ENCODE measurements at regions not wholly inside any gene's neighbourhood (a gene's known extent, or its start where the extent isn't known, plus 50 kb on each side); places are given as distances from the start of the nearest gene placed in this dataset.

DNA sequence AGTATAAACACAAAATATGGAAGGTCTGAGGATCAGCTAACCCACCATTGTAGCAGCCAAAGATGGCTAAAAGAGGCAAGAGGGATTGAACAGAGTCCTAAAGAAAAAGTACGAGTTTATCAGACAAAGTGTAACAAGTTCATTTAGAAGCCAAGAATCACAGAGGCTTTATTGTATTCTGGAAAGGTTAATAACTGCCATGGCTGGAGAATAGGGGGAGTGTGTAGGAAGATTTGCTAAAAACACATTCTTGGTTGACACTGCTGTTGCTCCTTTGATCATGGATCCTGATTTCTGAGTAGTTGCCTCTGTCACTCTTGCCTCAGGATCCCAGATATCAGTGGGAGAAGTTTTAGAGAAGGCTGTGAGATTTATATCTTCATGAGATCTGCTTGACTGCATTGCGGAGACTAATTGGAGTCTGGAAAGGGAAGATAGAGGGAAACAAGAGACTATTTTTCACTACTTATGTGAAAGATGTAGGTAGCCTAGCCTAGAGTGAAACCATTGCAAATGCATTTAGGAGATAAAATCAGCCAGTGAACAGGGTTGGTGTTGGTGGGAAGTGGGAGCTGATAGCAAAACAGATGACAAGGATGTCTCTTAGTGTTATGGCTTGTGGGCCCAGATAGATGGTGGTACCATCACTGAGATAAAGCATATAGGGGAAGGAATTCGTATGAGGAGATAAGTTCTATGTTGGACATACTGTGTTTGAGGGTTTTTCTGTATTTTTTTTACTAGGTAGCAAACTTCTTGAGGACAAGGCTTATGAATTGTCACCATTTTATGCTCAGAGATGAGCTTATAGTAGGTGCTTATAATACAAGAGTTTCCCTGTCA, 402.9 kb upstream of the PDE3A start:
- no peak for DNase-seq

DNA sequence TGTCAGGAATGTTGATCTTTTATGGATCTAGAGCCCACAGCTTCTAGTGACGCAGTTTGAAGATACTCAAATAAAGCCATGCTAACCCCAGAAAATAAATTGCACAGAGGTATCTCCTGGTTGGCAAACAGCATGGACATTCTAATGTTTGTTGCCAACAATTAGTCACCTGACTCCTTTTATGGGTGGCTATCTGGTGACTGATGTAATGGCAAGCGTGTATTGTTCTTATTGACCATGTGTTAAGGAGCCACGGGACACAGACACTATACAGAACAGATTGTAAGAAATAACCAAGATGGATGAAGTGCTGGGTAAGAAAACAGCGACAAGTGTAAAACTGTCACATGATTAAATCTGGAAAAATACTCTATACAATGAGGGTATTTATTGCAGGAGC, 401.3 kb upstream of the PDE3A start:
- no peak for DNase-seq

DNA sequence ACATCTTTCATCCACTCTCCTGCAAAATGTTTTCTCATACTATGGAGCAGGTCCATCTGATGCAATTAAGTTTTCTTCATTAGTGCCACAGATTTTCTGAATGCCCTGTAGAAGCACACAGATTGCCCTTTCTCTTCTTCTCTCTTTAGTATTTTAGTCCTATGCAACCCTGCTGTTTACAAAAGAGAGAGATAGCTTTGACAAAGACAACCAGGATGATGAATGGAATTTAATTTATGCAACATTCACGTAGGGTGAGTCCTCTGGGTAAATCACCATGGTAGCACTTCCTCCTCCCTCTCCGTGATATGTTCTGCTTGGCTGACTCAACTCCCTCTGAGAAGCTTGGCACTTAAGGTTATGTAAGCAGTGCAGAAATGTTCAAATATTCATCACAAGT, 400.9 kb upstream of the PDE3A start:
- no peak for DNase-seq

DNA sequence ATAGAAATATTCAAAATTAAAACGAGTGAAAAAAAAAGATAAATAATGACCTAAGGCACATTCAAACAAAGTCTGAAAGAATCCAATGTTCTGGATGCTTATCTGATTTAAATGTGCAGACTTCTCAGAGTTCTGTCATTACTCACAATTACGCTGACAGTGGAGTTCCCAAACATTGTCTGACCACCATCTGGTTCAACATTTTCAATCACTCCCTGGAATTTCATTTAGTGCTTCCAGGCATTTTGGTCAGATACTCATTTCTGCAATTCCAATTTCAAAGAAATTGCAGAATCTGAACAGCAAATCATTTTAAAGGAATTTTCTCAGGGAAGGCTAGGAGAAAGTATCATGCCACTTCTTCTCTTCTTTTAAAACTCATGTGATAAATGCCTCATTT, 398.2 kb upstream of the PDE3A start:
- DNase-seq, result no peak

DNA sequence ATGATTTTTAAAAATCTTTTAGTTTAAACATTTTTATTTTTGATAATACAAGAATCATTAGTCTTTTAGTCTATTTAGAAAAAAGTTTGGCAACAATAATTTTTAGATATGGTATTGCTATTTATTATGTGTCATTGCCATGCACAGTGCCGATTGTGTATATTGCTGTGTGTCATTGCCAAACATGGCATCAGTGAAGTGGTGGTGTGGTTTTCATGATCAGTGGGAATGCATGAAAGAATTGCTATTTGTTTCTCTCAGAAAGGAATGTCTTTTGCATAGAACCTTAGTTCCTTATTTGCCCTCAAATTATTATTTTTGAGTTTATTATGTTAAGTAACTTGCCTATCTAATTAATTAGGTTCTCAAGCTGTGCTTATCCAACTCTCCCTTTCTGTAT, 397.5 kb upstream of the PDE3A start:
- no peak for DNase-seq

DNA sequence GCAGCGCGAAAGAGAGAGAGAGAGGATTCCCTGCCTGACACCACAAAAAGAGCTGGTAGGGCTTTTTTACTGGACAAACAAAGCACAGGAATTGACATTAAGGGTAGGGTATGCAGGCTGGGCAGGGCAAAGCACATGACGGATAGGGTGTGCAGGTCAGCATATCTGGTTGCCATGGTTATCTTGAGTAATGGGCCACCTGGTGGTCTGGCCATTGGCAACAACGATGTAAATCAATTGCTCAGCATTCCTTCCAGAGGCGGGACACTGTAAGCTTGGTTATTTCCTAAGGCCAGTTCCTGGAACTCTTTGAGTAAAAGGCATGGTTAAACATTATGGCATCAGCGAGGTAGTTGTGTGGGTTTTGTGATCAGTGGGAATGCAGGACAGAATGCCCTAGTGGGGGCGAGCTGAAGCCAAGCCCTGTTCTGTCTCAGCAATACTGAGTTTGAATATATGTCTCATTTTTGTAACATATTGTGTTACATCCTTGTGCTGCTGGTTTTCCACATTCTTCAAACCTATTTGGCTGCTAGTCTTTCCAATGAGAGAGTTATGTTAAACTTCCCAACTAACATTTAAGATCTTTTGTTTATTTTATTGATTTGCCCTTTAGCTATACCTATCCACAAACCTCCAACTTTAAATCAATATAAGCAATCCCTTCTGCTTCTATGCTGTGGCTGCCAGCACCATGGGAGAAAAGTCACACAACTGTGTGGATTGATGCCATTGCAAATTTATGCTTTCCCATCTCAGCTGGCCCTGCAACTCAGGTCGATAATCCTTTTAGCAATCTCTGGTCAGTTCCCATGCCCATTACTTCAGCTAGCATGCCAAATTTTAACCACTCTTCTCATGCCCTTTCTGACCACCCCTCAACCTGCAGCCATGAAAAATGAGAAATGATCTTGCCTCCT, 396.7 kb upstream of the PDE3A start:
- DNase-seq, result no peak

DNA sequence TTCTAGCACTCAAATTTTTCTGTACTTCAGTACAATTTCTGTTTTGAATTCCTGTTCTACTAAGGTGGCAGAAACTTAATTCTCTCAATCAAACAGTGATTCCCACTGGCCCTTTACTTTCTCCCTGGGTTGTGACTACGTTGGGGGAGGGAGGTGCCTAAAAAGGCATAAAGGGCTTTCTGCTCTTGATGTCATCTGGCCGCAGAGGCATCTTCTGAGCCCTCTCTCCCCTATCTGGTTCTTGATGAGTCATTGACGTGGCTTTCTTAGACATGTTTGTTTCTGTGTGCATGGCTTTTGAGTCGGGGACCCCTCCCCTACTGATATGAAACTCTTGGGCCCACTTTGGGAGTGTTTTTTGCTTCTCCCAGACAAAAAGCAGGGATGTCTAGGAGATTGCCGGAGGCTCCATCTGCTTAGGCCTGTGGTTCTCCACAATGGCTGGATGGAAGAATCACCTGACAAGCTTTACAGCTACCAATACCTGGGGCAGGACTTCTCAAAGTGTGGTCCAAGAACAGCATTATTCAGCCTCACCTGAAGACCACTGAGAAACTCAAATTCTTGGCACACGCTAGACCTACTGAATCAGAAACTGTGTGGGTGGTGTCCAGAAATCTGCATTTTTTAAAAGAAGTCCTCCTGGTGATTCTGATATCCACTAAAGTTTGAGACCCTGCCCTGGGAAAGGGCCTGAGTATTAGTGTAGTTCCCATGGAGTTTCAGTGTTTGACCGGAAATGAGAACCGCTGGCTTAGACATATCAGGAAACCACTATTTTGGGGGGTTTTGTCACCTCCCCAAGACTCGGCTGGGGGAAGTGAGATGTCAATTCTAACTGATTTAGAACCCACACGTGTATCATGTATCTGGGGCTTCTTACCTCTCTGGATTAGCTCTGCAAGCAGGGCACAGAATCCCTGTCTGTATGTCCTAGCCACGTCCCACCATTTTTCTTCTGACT, 395.7 kb upstream of the PDE3A start:
- DNase-seq, result no peak

DNA sequence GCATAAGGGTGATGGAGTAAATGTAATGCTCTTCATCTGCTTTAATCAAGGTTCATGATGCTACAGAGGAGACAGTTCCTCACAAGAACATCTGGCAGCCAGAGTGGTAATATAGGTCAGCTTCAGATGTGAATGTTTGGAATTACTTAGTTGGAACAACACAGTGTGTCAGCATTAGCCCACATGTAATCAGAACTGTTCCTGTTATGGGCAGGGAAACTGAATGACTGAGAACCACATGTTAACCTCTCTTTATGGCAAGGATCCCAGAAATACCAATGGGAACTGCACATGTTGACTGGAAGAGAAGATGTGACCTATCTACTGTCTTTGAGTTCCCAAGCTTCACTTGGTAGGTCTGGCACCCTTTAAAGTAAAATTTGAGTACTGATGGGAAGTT, 390.1 kb upstream of the PDE3A start:
- DNase-seq, result no peak

DNA sequence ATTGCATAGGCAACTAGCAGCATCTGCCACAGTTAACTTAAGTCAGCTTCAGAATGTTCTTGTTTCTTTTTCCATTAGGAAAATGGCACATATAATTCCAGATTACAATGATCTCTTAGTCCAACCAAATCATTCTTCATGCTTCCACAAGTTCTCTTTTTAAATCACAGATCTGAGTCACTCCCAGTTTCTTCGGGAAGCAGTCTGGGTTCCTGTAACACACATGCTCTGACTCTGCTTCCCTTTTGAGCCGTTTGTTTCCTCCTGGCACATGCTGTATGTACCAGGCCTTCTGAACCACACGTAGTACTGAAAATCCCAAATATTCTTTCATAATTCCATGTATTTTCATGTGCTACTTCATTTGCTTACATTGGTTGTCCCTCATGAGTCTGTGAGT, 388.8 kb upstream of the PDE3A start:
- no peak for DNase-seq

DNA sequence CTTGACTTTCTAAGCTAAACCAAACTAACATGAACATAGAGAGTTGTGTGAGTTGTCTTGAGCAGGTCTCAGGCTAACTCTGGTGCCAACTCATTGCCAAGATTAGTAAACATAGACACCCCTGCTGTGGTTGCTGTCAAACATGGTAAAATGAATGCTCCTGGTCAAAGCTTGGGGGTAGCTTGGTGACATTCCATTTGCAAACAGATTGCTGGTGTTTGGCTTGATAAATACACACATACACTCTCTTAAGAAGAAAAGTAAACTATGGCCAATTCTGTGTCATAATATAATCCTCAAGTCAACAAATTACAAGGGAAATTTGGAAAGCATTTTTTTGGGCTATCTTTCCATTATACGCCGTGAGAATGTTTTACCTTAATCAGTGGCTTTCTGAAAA, 386.4 kb upstream of the PDE3A start:
- no peak for DNase-seq

DNA sequence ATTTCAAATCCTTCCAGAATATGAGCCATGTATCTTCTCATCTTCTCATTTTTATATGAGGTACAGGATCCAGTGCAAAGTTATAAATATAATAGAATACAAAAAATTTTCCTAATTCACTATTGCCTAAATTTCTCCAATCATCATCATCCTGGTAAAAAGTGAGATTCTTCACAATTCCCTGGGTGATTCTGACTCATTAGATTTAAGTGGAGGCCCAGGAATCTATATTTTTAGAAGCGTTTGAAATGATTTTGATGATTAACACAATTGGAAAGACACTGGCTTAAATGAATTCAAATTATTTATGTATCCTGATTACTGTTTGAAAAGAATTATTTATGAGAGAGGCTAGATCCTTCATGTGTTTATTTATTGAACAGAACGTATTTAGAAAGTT, 380.3 kb upstream of the PDE3A start:
- DNase-seq, result no peak

DNA sequence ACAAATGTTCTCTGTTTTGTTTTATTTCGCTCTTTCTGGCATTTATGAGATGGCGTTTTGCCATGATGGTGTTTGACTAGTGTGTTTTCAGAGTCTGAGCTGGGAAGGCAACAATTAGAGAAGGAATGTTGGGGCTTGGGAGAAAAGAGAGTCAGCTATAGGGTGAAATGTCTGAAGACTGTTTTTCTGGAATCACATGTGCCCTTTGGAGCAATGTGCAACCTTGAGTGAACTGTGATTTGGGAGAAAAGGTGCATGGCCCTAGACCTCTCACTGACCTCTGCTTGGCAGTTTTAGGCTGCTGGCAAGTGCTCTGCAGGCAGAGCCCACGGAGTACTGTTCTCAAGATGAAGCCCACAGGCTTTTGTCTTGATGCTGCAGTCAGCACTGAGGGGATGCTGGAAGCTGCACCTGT, 379.9 kb upstream of the PDE3A start:
- DNase-seq, result no peak

DNA sequence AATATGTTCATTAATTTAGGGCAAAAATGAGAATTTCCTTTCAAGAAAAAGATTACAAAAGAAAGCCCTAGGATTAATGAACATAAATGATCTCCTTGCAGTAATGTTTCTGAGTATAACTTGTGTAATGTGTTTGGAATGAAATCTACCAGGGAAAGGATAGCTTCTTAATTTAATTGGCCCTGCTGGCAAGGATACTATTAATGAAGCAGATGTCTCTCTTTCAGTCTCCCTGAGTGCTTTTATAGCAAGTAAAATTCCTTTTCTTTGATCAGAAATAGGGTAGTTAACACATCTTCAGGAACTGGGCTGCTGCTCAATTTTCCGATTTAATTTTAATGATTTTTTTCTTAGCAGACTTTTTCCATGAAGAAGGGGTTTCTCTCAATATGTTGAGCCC, 379.4 kb upstream of the PDE3A start:
- no peak for DNase-seq

DNA sequence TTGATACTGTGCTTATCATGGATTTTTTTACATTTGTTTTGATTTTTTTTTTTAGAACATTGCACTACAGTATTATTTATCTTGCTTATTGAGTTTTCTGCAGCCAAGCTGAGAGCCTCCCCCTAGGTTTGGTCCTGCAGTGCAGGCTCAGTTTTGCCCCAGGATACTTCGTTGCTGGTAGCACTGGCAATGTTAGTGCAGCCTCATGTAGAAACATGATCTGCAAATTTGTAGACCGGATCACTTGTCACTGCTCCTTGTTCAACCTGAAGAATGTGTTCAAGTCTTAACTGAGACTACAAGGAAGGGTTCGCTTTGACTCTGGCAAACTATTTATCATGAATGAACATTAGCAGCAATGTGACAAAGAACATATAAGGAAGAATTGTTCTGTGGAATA, 377.2 kb upstream of the PDE3A start:
- DNase-seq, result no peak

DNA sequence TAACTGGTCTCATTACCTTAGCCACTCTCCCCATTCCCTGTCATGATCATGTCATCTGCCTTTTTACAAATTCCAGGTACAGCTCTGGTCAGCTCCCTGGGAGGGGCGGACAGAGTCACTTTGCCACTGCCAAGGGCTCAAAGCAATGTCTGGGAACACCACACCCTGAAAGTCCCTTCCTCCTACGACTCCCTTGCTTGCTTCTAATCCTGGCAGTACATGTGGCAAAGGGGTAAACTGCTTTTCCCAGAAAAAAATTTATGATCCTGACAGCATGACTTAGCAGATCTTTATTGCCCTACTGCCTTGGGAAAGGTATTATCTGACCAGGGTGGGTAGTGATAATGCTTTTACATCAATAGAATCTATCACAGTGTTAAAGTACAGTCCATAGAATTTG, 376.0 kb upstream of the PDE3A start:
- DNase-seq, result no peak

DNA sequence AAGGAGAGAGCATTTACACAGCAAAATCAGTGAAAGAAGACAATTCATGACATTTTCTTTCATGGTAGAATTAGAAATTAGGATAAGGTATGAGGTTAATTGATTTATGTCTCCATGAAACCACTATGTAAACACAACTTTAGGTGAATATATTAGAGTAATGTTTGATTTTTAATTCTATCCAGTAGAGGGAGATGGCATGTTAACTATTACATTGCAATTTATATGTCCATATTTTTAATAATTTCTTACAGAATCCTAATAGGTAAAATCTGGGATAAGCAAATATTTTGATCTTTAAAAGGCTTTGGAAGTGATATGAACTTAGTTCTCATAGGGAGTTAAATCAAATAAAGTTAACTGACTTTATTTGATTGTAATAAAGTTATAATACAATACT, 373.4 kb upstream of the PDE3A start:
- DNase-seq, result no peak

DNA sequence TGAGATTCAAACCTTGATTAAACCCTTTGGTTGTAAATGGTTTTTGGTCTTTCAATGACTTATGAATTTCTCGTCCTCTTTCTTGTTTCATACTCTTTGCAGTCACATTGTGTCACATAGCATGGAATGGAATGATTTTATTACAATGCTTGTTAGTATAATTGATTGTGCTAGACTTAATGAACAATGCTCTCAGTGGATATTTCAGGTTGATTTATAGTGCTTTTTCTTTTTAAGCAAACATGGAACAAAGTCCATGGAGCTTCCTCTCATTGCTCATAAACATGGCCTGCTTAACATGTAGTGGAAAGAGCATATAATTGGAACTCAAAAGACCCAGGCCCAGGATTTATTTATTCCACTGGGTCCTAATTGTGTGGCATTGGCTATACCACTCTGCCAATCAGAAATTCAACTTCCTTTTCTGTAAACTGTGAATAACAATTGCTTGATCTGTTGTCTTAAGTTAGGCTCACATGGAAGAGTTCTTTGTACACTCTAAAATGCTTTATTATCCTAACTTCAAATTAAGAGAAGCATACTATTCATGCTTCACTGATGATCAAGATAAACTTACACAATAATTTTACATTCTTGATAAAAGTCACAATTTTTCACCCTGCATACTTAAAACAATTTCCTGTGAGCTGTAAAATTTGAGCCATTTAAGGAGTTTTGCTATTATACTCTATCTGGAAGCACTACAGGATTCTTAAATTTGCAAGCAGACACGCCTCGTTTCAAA, 370.5 kb upstream of the PDE3A start:
- no peak for DNase-seq

DNA sequence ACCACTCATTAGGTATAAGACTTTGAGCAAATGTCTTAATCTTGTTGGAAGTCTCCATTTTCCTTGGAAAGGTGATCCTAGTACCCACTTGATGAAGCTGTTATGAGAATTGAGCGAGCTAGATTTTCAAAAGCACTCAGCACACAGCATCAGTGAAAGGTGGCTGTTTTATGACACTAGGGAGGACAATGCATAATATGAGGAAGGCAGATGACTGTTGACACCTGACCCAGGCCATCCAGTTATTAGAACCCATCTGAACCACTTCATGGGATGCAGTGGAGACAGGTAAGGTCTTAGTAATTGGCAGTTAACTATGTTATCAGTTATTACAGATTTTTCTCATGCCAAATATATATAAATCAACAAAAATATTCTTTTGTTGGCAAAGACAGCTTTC, 369.9 kb upstream of the PDE3A start:
- DNase-seq, result no peak

DNA sequence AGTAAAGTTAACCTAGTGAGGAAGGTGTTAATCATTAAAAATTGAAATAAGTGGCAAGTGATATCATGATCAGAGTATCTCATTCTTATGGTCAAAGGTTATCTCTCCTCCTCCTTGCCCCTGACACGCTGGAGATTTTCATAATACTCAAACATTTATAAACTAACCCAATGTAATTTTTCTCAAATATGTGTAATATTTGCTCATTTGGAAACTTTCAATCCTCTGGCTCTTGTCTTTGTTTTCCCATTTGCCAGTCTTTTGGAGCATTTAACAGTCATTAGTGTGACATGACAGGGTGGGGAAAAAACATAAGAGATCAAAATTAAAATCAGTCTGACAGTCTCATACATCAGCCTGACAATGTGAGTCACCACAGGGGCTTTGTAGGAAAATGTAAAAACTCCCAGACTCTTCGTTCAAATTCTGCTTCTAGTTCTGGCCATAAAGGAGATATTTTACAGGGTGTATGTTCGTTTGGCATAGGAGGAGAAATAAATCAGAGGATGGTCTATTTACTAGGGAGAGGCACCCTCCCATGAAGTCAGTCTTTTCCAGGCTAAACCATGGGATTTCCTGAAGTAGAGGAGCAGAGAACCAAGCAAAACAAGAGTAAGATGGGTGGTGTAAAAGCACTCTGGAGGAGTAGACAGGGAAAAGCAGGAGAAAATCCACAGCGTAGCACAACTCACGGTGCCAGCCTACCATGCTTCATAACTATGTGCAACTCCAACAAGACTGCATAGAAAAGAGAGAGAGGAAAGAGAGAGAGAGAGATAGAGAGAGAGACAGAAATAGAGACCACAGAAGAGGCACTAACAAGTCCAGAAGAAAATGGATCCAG, 369.2 kb upstream of the PDE3A start:
- no peak for DNase-seq

DNA sequence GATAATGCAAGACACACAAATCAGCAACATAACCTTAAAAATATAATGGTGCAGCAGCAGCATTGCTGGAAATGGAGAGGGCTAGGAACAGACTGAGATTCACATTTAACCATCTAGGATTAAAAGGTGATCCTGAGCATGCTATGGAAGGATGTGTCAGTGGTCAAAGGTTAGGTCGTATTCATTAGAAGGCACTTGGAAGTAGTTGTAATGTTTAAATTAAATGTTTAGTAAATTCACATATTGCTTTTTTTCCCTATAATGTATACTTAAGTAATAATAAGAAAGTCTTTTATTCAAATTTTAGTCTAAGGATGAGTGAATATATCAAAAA, 368.6 kb upstream of the PDE3A start:
- no peak for DNase-seq

DNA sequence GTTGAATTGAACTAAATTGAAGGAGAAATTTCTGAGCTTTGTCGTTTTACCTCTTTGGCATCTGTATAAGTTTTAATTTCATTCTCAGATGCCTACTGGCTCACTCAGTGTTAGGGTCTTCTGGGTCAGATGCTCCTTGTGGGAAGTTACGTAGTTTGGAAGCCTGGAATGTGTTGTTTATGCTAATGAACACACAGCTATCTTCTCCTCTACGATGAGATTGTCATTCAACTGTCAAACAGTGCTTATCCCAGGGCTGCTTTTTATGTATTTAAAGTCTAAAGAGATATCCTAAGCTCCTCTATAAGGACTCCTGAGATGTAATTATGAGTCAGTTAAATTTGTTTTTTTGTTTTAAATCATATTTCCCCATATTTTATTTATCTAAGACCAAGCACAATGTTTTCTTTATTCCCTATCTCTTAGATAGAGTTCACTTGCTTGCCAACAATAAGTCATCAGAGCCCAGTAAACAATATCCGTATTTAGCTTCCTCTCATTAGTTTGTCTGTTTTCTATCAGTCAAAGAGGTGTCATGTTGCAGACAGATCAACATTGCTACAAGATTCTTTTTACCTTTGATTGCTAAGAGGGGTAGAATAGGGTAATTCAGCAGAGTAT, 368.0 kb upstream of the PDE3A start:
- no peak for DNase-seq

All from midbrain (tissue), 1 donor.